ENCODE measurements at regions not wholly inside any gene's neighbourhood (a gene's known extent, or its start where the extent isn't known, plus 50 kb on each side); places are given as distances from the start of the nearest gene placed in this dataset.

- H3K36me3 Mint-ChIP-seq, result no peaks in the 10 kb centered on the region
- Histone ChIP-seq H3K4me3 (replicated peaks in 1 of 3; ENCODE audit: low read depth in 2 of 3, low read length in 3 of 3) (no peak overlapping the region), H3K9ac (ENCODE audit: insufficient read depth, low read length, poor library complexity, severe bottlenecking) (no peak overlapping the region), H2AFZ (ENCODE audit: insufficient read depth, low read depth, low read length, poor library complexity, severe bottlenecking) (no peak overlapping the region), H4K20me1 (ENCODE audit: insufficient read depth, low read length) (no peaks in the 10 kb centered on the region), H3K27me3 (ENCODE audit: control insufficient read depth in 2 of 2, insufficient read depth in 2 of 2, low read length in 2 of 2) (no peaks in the 10 kb centered on the region), H3K9me3 (replicated peaks in 1 of 2; ENCODE audit: control insufficient read depth in 1 of 2, insufficient read depth in 1 of 2, low read length in 2 of 2) (no peaks in the 10 kb centered on the region), H3K79me2 (ENCODE audit: insufficient read depth, low read length) (no peaks in the 10 kb centered on the region), H3K4me1 (ENCODE audit: control insufficient read depth in 1 of 2, insufficient read depth in 2 of 2, low read length in 2 of 2) (no peaks in the 10 kb centered on the region), H3K27ac (ENCODE audit: low read depth in 1 of 2, low read length in 2 of 2) (no peak overlapping the region), H3K36me3 (replicated peaks in 1 of 2; ENCODE audit: control insufficient read depth in 1 of 2, insufficient read depth in 2 of 2, low read length in 2 of 2) (no peaks in the 10 kb centered on the region), H3K4me2 (replicated peaks; ENCODE audit: extremely low read depth, low read length, poor library complexity, severe bottlenecking) (no peak overlapping the region)
- no peak for DNase-seq
- H3K27ac Mint-ChIP-seq, result no peak overlapping the region
- H3K27me3 Mint-ChIP-seq (ENCODE audit: low read depth in 3 of 3), result peaks cover 0 to 7% (median 1%) of the 10 kb centered on the region in 3 donors
- WGBS (ENCODE audit: insufficient coverage), result 95% methylated on average over 4 of the region's 9 CpGs
- no peaks in the 10 kb centered on the region for H3K4me1 Mint-ChIP-seq
- H3K4me3 Mint-ChIP-seq, result no peak overlapping the region
- peaks cover 0 to 3% (median 0%) of the 10 kb centered on the region in 7 donors for H3K9me3 Mint-ChIP-seq
- intact Hi-C loops (cut with micrococcal nuclease), result no loop called here
- TF ChIP-seq CTCF (IDR thresholded peaks at IDR 0.05), result no peak
These were observed 158.3 kb upstream of the KAZN start for GRCh38 chr1:14440166-14440565.

- no peaks in the 10 kb centered on the region for H3K4me1 Mint-ChIP-seq
- H3K27ac ChIP-seq (ENCODE audit: low read depth in 1 of 2, low read length in 2 of 2), result no peak overlapping the region
- H3K27ac Mint-ChIP-seq, result no peak overlapping the region
- peaks cover 0 to 7% (median 4%) of the 10 kb centered on the region in 3 donors for H3K27me3 Mint-ChIP-seq (ENCODE audit: low read depth in 3 of 3)
- no peak overlapping the region for H3K9ac ChIP-seq (ENCODE audit: insufficient read depth, low read length, poor library complexity, severe bottlenecking)
- no peaks in the 10 kb centered on the region for H3K36me3 Mint-ChIP-seq
- no peak overlapping the region for H3K4me2 ChIP-seq (replicated peaks; ENCODE audit: extremely low read depth, low read length, poor library complexity, severe bottlenecking)
- no peak for TF ChIP-seq CTCF (IDR thresholded peaks at IDR 0.05)
- H3K9me3 Mint-ChIP-seq, result peaks cover 0 to 3% (median 0%) of the 10 kb centered on the region in 7 donors
- no peaks in the 10 kb centered on the region for H3K79me2 ChIP-seq (ENCODE audit: insufficient read depth, low read length)
- H3K4me3 Mint-ChIP-seq, result no peak overlapping the region
- H2AFZ ChIP-seq (ENCODE audit: insufficient read depth, low read depth, low read length, poor library complexity, severe bottlenecking), result no peak overlapping the region
- H3K4me1 ChIP-seq (ENCODE audit: control insufficient read depth in 1 of 2, insufficient read depth in 2 of 2, low read length in 2 of 2), result no peaks in the 10 kb centered on the region
- DNase-seq, result no peak
- no peaks in the 10 kb centered on the region for H4K20me1 ChIP-seq (ENCODE audit: insufficient read depth, low read length)
- H3K9me3 ChIP-seq (replicated peaks in 1 of 2; ENCODE audit: control insufficient read depth in 1 of 2, insufficient read depth in 1 of 2, low read length in 2 of 2), result no peaks in the 10 kb centered on the region
- intact Hi-C loops (cut with micrococcal nuclease), result no loop called here
- H3K36me3 ChIP-seq (replicated peaks in 1 of 2; ENCODE audit: control insufficient read depth in 1 of 2, insufficient read depth in 2 of 2, low read length in 2 of 2), result no peaks in the 10 kb centered on the region
- no peaks in the 10 kb centered on the region for H3K27me3 ChIP-seq (ENCODE audit: control insufficient read depth in 2 of 2, insufficient read depth in 2 of 2, low read length in 2 of 2)
- H3K4me3 ChIP-seq (replicated peaks in 1 of 3; ENCODE audit: low read depth in 2 of 3, low read length in 3 of 3), result no peak overlapping the region
- 95% methylated on average over 2 of the region's 4 CpGs for WGBS (ENCODE audit: insufficient coverage)
These were observed 157.8 kb upstream of the KAZN start for GRCh38 chr1:14440731-14441130.
